H9 (cell line): ENCODE measurements at regions not wholly inside any gene's neighbourhood (a gene's known extent, or its start where the extent isn't known, plus 50 kb on each side); places are given as distances from the start of the nearest gene placed in this dataset.

Experiments used
- DNase-seq: peaks from one replicate; pipeline ENCODE4 v3.0.0-alpha.2; 2017
- H2AFZ ChIP-seq: one replicate; pipeline ENCODE4 v1.6.1; 2013; ENCODE audit warnings: mild to moderate bottlenecking, low read length, control low read depth, moderate library complexity
- H2AK5ac ChIP-seq: 2 replicates; pipeline ENCODE4 v1.6.1; 2013; ENCODE audit warnings: low read length, control low read depth, mixed read lengths; ENCODE audit not compliant: insufficient read length
- H2BK120ac ChIP-seq: one replicate; pipeline ENCODE4 v1.6.1; 2013; ENCODE audit warnings: low read depth, mild to moderate bottlenecking, low read length, control low read depth, inconsistent platforms; ENCODE audit not compliant: poor library complexity, severe bottlenecking
- H2BK12ac ChIP-seq: 2 replicates; pipeline ENCODE4 v1.6.1; 2013; ENCODE audit warnings: low read length, control low read depth, mixed read lengths, low read depth; ENCODE audit not compliant: insufficient read length
- H2BK15ac ChIP-seq: 2 replicates; pipeline ENCODE4 v1.6.1; 2013; ENCODE audit warnings: low read depth, low read length, control low read depth
- H2BK20ac ChIP-seq: one replicate; pipeline ENCODE4 v1.6.1; 2013; ENCODE audit warnings: low read depth, mild to moderate bottlenecking, low read length, control low read depth, inconsistent platforms; ENCODE audit not compliant: poor library complexity, severe bottlenecking
- H2BK5ac ChIP-seq: 2 replicates; pipeline ENCODE4 v1.6.1; 2013; ENCODE audit warnings: low read length, control low read depth, mixed read lengths; ENCODE audit not compliant: insufficient read length
- H3K14ac ChIP-seq: 2 replicates; pipeline ENCODE4 v1.6.1; 2013; ENCODE audit warnings: low read length, control low read depth; ENCODE audit not compliant: insufficient read depth
- H3K18ac ChIP-seq: 2 replicates; pipeline ENCODE4 v1.6.1; 2013; ENCODE audit warnings: low read depth, mild to moderate bottlenecking, mixed read lengths, low read length, control low read depth; ENCODE audit not compliant: insufficient read length
- H3K23ac ChIP-seq: 2 replicates; pipeline ENCODE4 v1.6.1; 2013; ENCODE audit warnings: low read length, control low read depth, mixed read lengths, low read depth; ENCODE audit not compliant: insufficient read length
- H3K23me2 ChIP-seq: 2 replicates; pipeline ENCODE4 v1.6.1; 2013; ENCODE audit warnings: low read depth, mild to moderate bottlenecking, mixed read lengths, low read length, control low read depth; ENCODE audit not compliant: insufficient read length, poor library complexity, severe bottlenecking
- H3K27ac ChIP-seq: 2 replicates; pipeline ENCODE4 v1.5.1; 2013; ENCODE audit warnings: low read length, control low read depth, mixed read lengths, low read depth; ENCODE audit not compliant: insufficient read length
- H3K27me3 ChIP-seq: 2 replicates; pipeline ENCODE4 v1.6.1; 2013; ENCODE audit warnings: low read length, control low read depth, inconsistent platforms; ENCODE audit not compliant: insufficient read depth
- H3K4ac ChIP-seq: 2 replicates; pipeline ENCODE4 v1.6.1; 2013; ENCODE audit warnings: low read depth, mild to moderate bottlenecking, control low read depth, inconsistent platforms, low read length, moderate library complexity
- H3K4me1 ChIP-seq: 2 replicates; pipeline ENCODE4 v1.6.1; 2013; ENCODE audit warnings: low read length, control low read depth, inconsistent platforms; ENCODE audit not compliant: insufficient read depth
- H3K4me2 ChIP-seq: 2 replicates; pipeline ENCODE4 v1.6.1; 2013; ENCODE audit warnings: low read length, control low read depth, mixed read lengths; ENCODE audit not compliant: insufficient read length, insufficient read depth
- H3K56ac ChIP-seq: 2 replicates; pipeline ENCODE4 v1.6.1; 2013; ENCODE audit warnings: low read depth, mild to moderate bottlenecking, mixed read lengths, low read length, control low read depth; ENCODE audit not compliant: insufficient read length
- H3K79me1 ChIP-seq: 2 replicates; pipeline ENCODE4 v1.6.1; 2013; ENCODE audit warnings: low read depth, mild to moderate bottlenecking, moderate library complexity, low read length, control low read depth, inconsistent platforms; ENCODE audit not compliant: insufficient read depth, poor library complexity, severe bottlenecking
- H3K79me2 ChIP-seq: 2 replicates; pipeline ENCODE4 v1.6.1; 2013; ENCODE audit warnings: low read length, control low read depth, inconsistent platforms; ENCODE audit not compliant: insufficient read depth
- H3K9ac ChIP-seq: 2 replicates; pipeline ENCODE4 v1.6.1; 2013; ENCODE audit warnings: low read length, control low read depth, mixed read lengths; ENCODE audit not compliant: insufficient read length; ENCODE audit errors: extremely low read depth
- H3K9me3 ChIP-seq: one replicate; pipeline ENCODE4 v1.6.1; 2013; ENCODE audit warnings: low read depth, low read length, inconsistent platforms; ENCODE audit not compliant: control insufficient read depth
- H3T11ph ChIP-seq: one replicate; pipeline ENCODE4 v1.6.1; 2013; ENCODE audit warnings: mild to moderate bottlenecking, low read length, control low read depth, inconsistent platforms
- H4K20me1 ChIP-seq: one replicate; pipeline ENCODE4 v1.6.1; 2013; ENCODE audit not compliant: control insufficient read depth, insufficient read length, insufficient read depth
- H4K5ac ChIP-seq: 2 replicates; pipeline ENCODE4 v1.6.1; 2013; ENCODE audit warnings: low read depth, mild to moderate bottlenecking, mixed read lengths, low read length, control low read depth; ENCODE audit not compliant: insufficient read length
- H4K8ac ChIP-seq: replicated peaks from 2 replicates; pipeline ENCODE4 v1.6.1; 2013; ENCODE audit warnings: low read length, control low read depth, mixed read lengths, low read depth; ENCODE audit not compliant: insufficient read length
- H4K91ac ChIP-seq: 2 replicates; pipeline ENCODE4 v1.6.1; 2013; ENCODE audit warnings: low read depth, mild to moderate bottlenecking, moderate library complexity, mixed read lengths, low read length, control low read depth; ENCODE audit not compliant: insufficient read length
- H3K27ac Mint-ChIP-seq, 3 experiments: 2 replicates in 2 of 3; 3 replicates in 1 of 3; pipeline ENCODE4 v1.8.0; 2020 to 2021; ENCODE audit warnings: mixed read lengths in 3 of 3, mild to moderate bottlenecking in 1 of 3, moderate library complexity in 1 of 3
- H3K27me3 Mint-ChIP-seq: 2 replicates; pipeline ENCODE4 v1.8.0; 2021; ENCODE audit warnings: low read depth, mild to moderate bottlenecking, moderate library complexity, mixed read lengths
- H3K36me3 Mint-ChIP-seq, 3 experiments: 2 replicates in 2 of 3; 3 replicates in 1 of 3; pipeline ENCODE4 v1.8.0; 2020 to 2021; ENCODE audit warnings: low read depth in 3 of 3, mixed read lengths in 3 of 3; ENCODE audit not compliant: insufficient read depth in 1 of 3
- H3K4me1 Mint-ChIP-seq, 2 experiments: 2 replicates each; pipeline ENCODE4 v1.8.0; 2020; ENCODE audit warnings: mixed read lengths in 2 of 2
- H3K4me3 Mint-ChIP-seq, 2 experiments: 2 replicates in 1 of 2; 3 replicates in 1 of 2; pipeline ENCODE4 v1.8.0; 2020 to 2021; ENCODE audit warnings: mild to moderate bottlenecking in 2 of 2, mixed read lengths in 2 of 2, moderate library complexity in 1 of 2
- H3K9me3 Mint-ChIP-seq, 2 experiments: 2 replicates in 1 of 2; 3 replicates in 1 of 2; pipeline ENCODE4 v1.8.0; 2020; ENCODE audit warnings: mild to moderate bottlenecking in 2 of 2, mixed read lengths in 2 of 2, moderate library complexity in 1 of 2
- WGBS: extraction: QIAGEN DNeasy Blood & Tissue Kit; methylation state at CpG from one replicate; pipeline ENCODE4 v1.1.7; 2013; ENCODE audit warnings: missing lambda C conversion rate, low lambda C conversion rate, mixed read lengths; ENCODE audit not compliant: insufficient read length; ENCODE audit errors: extremely low coverage; 5-methylcytosine and 5-hydroxymethylcytosine counted together
- TF ChIP-seq, protein P1 (sequence below): fragments of 200-600 bp; sonication (generic); conservative IDR thresholded peaks from 3 replicates; pipeline ENCODE4 v1.8.0; 2021; ENCODE audit warnings: antibody characterized with exemption, mild to moderate bottlenecking

DNA sequence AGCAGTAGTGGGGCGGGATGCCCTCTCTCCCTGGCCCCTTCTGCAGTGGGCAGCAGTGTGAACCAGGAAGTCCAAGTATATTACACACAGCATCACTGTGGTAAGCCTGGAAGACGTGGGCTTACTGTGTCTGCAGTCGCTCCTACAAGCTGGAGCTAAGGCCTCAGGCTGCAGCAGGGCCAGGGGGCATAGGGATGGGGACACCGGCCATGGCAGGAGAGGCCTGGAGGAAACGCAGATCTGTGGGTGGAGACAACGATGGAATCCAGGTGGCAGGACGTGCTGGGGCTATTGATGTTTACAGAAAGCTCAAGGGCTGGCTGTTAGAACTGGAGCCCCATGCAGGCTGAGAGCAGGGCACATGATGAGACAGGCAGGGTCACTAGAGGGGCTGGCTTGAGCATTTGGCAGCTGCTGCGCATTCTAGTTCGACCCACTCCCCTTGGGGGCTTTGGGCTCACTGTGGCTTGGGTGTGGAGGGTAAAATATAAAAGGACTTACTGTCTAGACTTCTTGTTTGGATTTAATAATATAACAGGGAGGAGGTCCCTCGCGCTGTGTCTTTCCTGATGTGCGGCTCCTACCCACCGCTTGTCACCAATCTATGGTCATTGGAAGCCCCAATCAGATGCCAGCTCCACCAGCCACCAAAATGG is 539.5 kb downstream of the TBC1D22A start:
- Histone ChIP-seq H4K8ac (no peak overlapping the region), H4K20me1 (no peaks in the 10 kb centered on the region), H3K4me2 (no peak overlapping the region), H2BK20ac (no peak overlapping the region), H2AK5ac (no peak overlapping the region), H2AFZ (no peak overlapping the region), H3K27me3 (no peaks in the 10 kb centered on the region), H3K9me3 (peaks cover 96% of the 10 kb centered on the region), H3K4me1 (no peaks in the 10 kb centered on the region), H3K4ac (no peak overlapping the region), H2BK5ac (no peak overlapping the region), H3K27ac (no peak overlapping the region), H3K23ac (no peak overlapping the region), H3K9ac (no peak overlapping the region), H4K91ac (no peak overlapping the region), H3T11ph (no peak overlapping the region), H3K18ac (no peak overlapping the region), H2BK120ac (no peak overlapping the region), H3K23me2 (no peaks in the 10 kb centered on the region), H2BK15ac (no peak overlapping the region), H2BK12ac (no peak overlapping the region), H4K5ac (no peak overlapping the region), H3K79me1 (no peaks in the 10 kb centered on the region), H3K79me2 (no peaks in the 10 kb centered on the region), H3K14ac (no peak overlapping the region), H3K56ac (no peak overlapping the region)
- TF ChIP-seq, protein P1, sequence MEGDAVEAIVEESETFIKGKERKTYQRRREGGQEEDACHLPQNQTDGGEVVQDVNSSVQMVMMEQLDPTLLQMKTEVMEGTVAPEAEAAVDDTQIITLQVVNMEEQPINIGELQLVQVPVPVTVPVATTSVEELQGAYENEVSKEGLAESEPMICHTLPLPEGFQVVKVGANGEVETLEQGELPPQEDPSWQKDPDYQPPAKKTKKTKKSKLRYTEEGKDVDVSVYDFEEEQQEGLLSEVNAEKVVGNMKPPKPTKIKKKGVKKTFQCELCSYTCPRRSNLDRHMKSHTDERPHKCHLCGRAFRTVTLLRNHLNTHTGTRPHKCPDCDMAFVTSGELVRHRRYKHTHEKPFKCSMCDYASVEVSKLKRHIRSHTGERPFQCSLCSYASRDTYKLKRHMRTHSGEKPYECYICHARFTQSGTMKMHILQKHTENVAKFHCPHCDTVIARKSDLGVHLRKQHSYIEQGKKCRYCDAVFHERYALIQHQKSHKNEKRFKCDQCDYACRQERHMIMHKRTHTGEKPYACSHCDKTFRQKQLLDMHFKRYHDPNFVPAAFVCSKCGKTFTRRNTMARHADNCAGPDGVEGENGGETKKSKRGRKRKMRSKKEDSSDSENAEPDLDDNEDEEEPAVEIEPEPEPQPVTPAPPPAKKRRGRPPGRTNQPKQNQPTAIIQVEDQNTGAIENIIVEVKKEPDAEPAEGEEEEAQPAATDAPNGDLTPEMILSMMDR = no peak
- peaks cover 6% of the 10 kb centered on the region for H3K27me3 Mint-ChIP-seq
- no peak overlapping the region for H3K4me3 Mint-ChIP-seq
- no peaks in the 10 kb centered on the region for H3K4me1 Mint-ChIP-seq
- DNase-seq = no peak
- peaks cover 5 to 33% (median 11%) of the 10 kb centered on the region in 3 experiments; a peak in 5 of 7 replicates for H3K36me3 Mint-ChIP-seq
- no peak overlapping the region for H3K27ac Mint-ChIP-seq
- WGBS = no CpG with 5 or more reads among the region's 13 CpGs
- H3K9me3 Mint-ChIP-seq = peaks cover 44 to 47% of the 10 kb centered on the region in 2 experiments
